HEK293T (cell line): ENCODE measurements at regions not wholly inside any gene's neighbourhood (a gene's known extent, or its start where the extent isn't known, plus 50 kb on each side); places are given as distances from the start of the nearest gene placed in this dataset.

Experiments
- ARNT ChIP-seq: fragments of 450-650 bp; IDR thresholded peaks from 2 replicates; pipeline ENCODE4 v1.6.1; 2017; ENCODE audit warnings: mild to moderate bottlenecking
- BHLHE40 ChIP-seq: fragments of 450-650 bp; IDR thresholded peaks from 2 replicates; pipeline ENCODE4 v1.6.1; 2016; ENCODE audit warnings: mild to moderate bottlenecking, moderate library complexity, borderline replicate concordance
- CTBP1 ChIP-seq: fragments of 450-650 bp; IDR thresholded peaks from 2 replicates; pipeline ENCODE4 v1.6.1; 2016; ENCODE audit warnings: borderline replicate concordance
- FOXM1 ChIP-seq: fragments of 450-650 bp; IDR thresholded peaks from 2 replicates; pipeline ENCODE4 v1.6.1; 2017; ENCODE audit warnings: mild to moderate bottlenecking, borderline replicate concordance
- HDGF ChIP-seq: fragments of 450-650 bp; IDR thresholded peaks from 2 replicates; pipeline ENCODE4 v1.6.1; 2017; ENCODE audit warnings: antibody characterized with exemption, borderline replicate concordance
- LEF1 ChIP-seq: fragments of 450-650 bp; IDR thresholded peaks from 2 replicates; pipeline ENCODE4 v1.6.1; 2017; ENCODE audit warnings: mild to moderate bottlenecking, borderline replicate concordance
- SP1 ChIP-seq: fragments of 450-650 bp; IDR thresholded peaks from 2 replicates; pipeline ENCODE4 v1.6.1; 2017
- SUZ12 ChIP-seq: fragments of 450-650 bp; IDR thresholded peaks from 2 replicates; pipeline ENCODE4 v1.6.1; 2016; ENCODE audit warnings: mild to moderate bottlenecking
- TARDBP ChIP-seq: fragments of 450-650 bp; IDR thresholded peaks from 2 replicates; pipeline ENCODE4 v1.6.1; 2016
- ZNF384 ChIP-seq: fragments of 450-650 bp; IDR thresholded peaks from 2 replicates; pipeline ENCODE4 v1.6.1; 2016
- TF ChIP-seq, protein P1 (sequence below): fragments of 450-650 bp; IDR thresholded peaks from 2 replicates; pipeline ENCODE4 v1.6.1; 2016

DNA sequence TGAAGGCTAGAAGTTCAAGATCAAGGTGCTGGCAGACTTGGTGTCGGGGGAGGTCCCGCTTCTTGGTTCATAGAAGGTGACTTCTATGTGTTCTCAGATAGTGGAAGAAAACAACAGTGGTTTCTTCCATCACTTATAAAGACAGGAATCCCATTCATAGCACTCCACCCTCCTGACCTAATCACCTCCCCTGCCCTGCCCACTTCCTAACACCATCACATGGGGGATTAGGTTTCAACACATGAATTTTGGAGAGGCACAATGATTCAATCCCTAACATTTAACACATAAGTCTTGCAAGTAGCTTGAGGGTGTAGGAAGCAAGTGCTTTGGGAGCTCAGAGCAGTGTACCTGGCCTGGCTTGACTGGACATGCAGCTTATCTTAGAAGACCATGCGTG, 142.8 kb upstream of the TSHZ3 start:
- no peak for TF ChIP-seq LEF1
- TF ChIP-seq SP1, result no peak
- no peak for TF ChIP-seq SUZ12
- TF ChIP-seq BHLHE40, result no peak
- TF ChIP-seq HDGF, result no peak
- TF ChIP-seq FOXM1, result no peak
- TF ChIP-seq, protein P1, sequence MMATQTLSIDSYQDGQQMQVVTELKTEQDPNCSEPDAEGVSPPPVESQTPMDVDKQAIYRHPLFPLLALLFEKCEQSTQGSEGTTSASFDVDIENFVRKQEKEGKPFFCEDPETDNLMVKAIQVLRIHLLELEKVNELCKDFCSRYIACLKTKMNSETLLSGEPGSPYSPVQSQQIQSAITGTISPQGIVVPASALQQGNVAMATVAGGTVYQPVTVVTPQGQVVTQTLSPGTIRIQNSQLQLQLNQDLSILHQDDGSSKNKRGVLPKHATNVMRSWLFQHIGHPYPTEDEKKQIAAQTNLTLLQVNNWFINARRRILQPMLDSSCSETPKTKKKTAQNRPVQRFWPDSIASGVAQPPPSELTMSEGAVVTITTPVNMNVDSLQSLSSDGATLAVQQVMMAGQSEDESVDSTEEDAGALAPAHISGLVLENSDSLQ, result no peak
- no peak for TF ChIP-seq TARDBP
- no peak for TF ChIP-seq ZNF384
- no peak for TF ChIP-seq CTBP1
- no peak for TF ChIP-seq ARNT
